Loucy (cell line): ENCODE measurements at regions not wholly inside any gene's neighbourhood (a gene's known extent, or its start where the extent isn't known, plus 50 kb on each side); places are given as distances from the start of the nearest gene placed in this dataset.

Experiments
- EZH2phosphoT487 ChIP-seq: fragments of 200-600 bp; IDR thresholded peaks from 2 replicates; pipeline ENCODE4 v1.6.1; 2018; ENCODE audit warnings: antibody characterized with exemption, mild to moderate bottlenecking, moderate library complexity, borderline replicate concordance
- TF ChIP-seq, protein P1 (sequence below): fragments of 200-600 bp; sonication (generic); conservative IDR thresholded peaks from 2 replicates; pipeline ENCODE4 v1.5.1; 2014; ENCODE audit warnings: mild to moderate bottlenecking, antibody characterized with exemption, low read length

DNA sequence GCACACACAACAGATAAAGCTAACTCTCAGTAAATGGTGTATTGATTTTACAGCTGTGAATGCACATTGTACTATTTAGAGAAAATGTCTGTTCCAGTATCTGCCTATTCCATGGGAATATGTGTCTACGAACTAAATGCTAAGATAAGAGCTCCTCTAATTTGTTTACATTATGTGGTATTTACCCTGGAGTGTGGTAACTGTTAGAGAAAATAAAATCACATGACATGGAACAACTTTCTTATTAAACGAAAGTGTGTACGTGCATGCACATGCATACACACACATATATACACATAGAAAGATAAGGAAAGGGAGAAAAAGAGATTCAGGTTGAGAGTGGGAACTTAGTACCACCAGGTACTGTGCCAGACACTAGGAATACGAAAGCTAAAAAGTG lies 1151.7 kb upstream of the TENM4 start:
- TF ChIP-seq, protein P1, sequence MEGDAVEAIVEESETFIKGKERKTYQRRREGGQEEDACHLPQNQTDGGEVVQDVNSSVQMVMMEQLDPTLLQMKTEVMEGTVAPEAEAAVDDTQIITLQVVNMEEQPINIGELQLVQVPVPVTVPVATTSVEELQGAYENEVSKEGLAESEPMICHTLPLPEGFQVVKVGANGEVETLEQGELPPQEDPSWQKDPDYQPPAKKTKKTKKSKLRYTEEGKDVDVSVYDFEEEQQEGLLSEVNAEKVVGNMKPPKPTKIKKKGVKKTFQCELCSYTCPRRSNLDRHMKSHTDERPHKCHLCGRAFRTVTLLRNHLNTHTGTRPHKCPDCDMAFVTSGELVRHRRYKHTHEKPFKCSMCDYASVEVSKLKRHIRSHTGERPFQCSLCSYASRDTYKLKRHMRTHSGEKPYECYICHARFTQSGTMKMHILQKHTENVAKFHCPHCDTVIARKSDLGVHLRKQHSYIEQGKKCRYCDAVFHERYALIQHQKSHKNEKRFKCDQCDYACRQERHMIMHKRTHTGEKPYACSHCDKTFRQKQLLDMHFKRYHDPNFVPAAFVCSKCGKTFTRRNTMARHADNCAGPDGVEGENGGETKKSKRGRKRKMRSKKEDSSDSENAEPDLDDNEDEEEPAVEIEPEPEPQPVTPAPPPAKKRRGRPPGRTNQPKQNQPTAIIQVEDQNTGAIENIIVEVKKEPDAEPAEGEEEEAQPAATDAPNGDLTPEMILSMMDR = no peak
- TF ChIP-seq EZH2phosphoT487 = no peak
